Subcutaneous abdominal adipose tissue (tissue), 5 donors: ENCODE measurements at regions not wholly inside any gene's neighbourhood (a gene's known extent, or its start where the extent isn't known, plus 50 kb on each side); places are given as distances from the start of the nearest gene placed in this dataset.

Source experiments
- H3K27ac ChIP-seq: one replicate; pipeline ENCODE4 v1.7.0; 2013; ENCODE audit warnings: low read depth, mild to moderate bottlenecking, inconsistent platforms, low read length, moderate library complexity
- H3K27me3 ChIP-seq, 5 donors: one replicate each; pipeline ENCODE4 v1.7.0; 2013; ENCODE audit warnings: low read length in 5 of 5, inconsistent platforms in 1 of 5; ENCODE audit not compliant: control insufficient read depth in 5 of 5, insufficient read depth in 4 of 5
- H3K36me3 ChIP-seq, 5 donors: one replicate each; pipeline ENCODE4 v1.7.0; 2013; ENCODE audit warnings: low read length in 5 of 5; ENCODE audit not compliant: control insufficient read depth in 5 of 5, insufficient read depth in 5 of 5
- H3K4me1 ChIP-seq, 5 donors: one replicate each; pipeline ENCODE4 v1.7.0; 2013; ENCODE audit warnings: low read length in 5 of 5, mild to moderate bottlenecking in 3 of 5, moderate library complexity in 1 of 5; ENCODE audit not compliant: control insufficient read depth in 5 of 5, insufficient read depth in 5 of 5
- H3K4me3 ChIP-seq, 5 donors: one replicate each; pipeline ENCODE4 v1.7.0; 2013; ENCODE audit warnings: low read length in 5 of 5, low read depth in 1 of 5
- H3K9ac ChIP-seq, 5 donors: one replicate each; pipeline ENCODE4 v1.7.0; 2013; ENCODE audit warnings: low read length in 5 of 5, mild to moderate bottlenecking in 4 of 5, moderate library complexity in 3 of 5
- H3K9me3 ChIP-seq, 5 donors: one replicate each; pipeline ENCODE4 v1.7.0; 2013; ENCODE audit warnings: low read length in 5 of 5; ENCODE audit not compliant: control insufficient read depth in 5 of 5
- donor health status: healthy.
- donor health status: healthy.
- donor health status: healthy.
- donor health status: healthy.
- donor health status: healthy.

- Histone ChIP-seq H3K9ac (no peak overlapping the region), H3K36me3 (no peaks in the 10 kb centered on the region), H3K4me3 (no peak overlapping the region), H3K27ac (no peak overlapping the region), H3K27me3 (no peaks in the 10 kb centered on the region), H3K9me3 (peaks cover 0 to 4% (median 0%) of the 10 kb centered on the region in 5 donors), H3K4me1 (no peaks in the 10 kb centered on the region)
Observed at GRCh38 chr11:38160433-38160832, 1562.4 kb upstream of the RAG2 start.

- Histone ChIP-seq H3K27me3 (no peaks in the 10 kb centered on the region), H3K9me3 (peaks cover 0 to 4% (median 0%) of the 10 kb centered on the region in 5 donors), H3K36me3 (no peaks in the 10 kb centered on the region), H3K4me3 (no peak overlapping the region), H3K4me1 (no peaks in the 10 kb centered on the region), H3K27ac (no peak overlapping the region), H3K9ac (no peak overlapping the region)
Observed at GRCh38 chr11:38159038-38159437, 1561.0 kb upstream of the RAG2 start.

- no peak overlapping the region for H3K4me3 ChIP-seq
- no peaks in the 10 kb centered on the region for H3K4me1 ChIP-seq
- H3K9ac ChIP-seq, result no peak overlapping the region
- H3K27me3 ChIP-seq, result no peaks in the 10 kb centered on the region
- H3K9me3 ChIP-seq, result no peaks in the 10 kb centered on the region
- H3K27ac ChIP-seq, result no peak overlapping the region
- H3K36me3 ChIP-seq, result no peaks in the 10 kb centered on the region
Observed at GRCh38 chr11:38156495-38157146, 1558.6 kb upstream of the RAG2 start.

DNA sequence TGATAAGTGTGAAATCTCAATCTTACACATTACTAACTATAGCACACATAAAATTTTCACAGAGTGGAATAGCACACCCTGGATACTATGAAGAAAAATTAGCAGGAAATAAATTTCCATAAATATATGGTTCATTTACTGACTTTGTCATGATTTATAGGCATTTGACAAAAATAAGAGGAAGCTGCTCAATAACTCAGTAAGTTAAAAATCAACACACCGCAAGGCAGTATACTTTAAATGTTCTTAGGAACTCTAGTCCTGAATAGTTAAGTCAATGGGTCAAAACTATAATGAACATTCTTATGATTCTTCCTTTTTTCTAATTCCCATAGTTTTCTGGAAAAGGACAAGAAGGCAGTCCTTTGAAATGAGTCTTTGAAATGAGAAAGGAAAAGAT lies 1557.8 kb upstream of the RAG2 start:
- Histone ChIP-seq H3K36me3 (no peaks in the 10 kb centered on the region), H3K4me1 (no peaks in the 10 kb centered on the region), H3K4me3 (no peak overlapping the region), H3K9ac (no peak overlapping the region), H3K9me3 (no peaks in the 10 kb centered on the region), H3K27ac (no peak overlapping the region), H3K27me3 (no peaks in the 10 kb centered on the region)

DNA sequence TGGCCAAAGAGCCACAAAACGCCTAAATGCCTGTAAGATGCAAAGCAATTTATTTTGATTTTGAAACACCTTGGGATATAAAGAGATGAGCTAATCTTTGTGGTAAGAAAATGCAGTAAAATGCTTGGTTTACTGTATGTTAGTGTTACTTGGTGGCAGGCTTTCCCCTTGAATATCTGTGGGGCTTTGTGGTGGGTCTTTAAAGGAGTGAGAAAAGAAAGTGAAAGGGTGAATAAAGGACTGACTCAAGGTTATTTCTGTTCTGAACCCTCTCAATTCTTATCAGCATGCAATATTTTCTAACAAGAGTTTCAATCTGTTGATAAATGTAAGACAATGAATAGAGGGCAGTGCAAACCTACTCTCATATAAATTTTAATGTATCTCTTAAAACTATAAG lies 1555.9 kb upstream of the RAG2 start:
- H3K27ac ChIP-seq, result no peak overlapping the region
- peaks cover 0 to 4% (median 0%) of the 10 kb centered on the region in 5 donors for H3K9me3 ChIP-seq
- no peaks in the 10 kb centered on the region for H3K4me1 ChIP-seq
- H3K36me3 ChIP-seq, result no peaks in the 10 kb centered on the region
- H3K9ac ChIP-seq, result no peak overlapping the region
- no peak overlapping the region for H3K4me3 ChIP-seq
- no peaks in the 10 kb centered on the region for H3K27me3 ChIP-seq

DNA sequence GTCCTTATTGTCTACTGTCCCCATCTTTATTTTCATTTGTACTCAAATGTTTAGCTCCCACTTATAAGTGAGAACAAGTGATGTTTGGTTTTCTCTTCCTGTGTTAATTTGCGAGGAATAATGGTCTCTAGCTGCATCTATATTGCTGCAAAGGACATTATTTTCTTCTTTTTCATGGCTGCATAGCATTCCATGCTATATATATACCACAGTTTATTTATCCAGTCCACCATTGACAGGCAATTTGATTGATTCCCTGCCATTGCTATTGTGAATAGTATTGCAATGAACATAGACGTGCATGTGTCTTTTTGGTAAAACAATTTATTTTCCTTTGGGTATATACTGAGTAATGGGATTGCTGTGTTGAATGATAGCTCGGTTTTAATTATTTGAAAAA lies 1545.8 kb upstream of the RAG2 start:
- H3K4me3 ChIP-seq, result no peak overlapping the region
- no peaks in the 10 kb centered on the region for H3K27me3 ChIP-seq
- H3K4me1 ChIP-seq, result no peaks in the 10 kb centered on the region
- no peaks in the 10 kb centered on the region for H3K36me3 ChIP-seq
- no peak overlapping the region for H3K9ac ChIP-seq
- H3K9me3 ChIP-seq, result peaks cover 0 to 11% (median 4%) of the 10 kb centered on the region in 5 donors
- H3K27ac ChIP-seq, result no peak overlapping the region

DNA sequence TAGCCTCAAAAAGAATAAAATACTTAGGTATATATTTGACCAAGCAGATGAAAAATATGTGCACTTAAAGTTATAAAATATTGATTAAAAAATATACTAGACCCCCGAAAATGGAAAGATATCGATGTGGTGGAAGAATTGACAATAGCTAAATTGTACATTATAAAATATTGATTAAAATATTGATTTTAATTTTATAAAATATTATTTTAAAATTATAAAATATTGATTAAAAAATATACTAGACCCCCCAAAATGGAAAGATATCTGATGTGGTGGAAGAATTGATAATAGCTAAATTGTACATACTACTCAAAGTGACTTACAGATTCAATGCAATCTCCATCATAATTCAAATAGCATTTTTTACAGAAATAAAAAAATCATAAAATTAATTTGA lies 1540.9 kb upstream of the RAG2 start:
- Histone ChIP-seq H3K27ac (no peak overlapping the region), H3K27me3 (no peaks in the 10 kb centered on the region), H3K9ac (no peak overlapping the region)

DNA sequence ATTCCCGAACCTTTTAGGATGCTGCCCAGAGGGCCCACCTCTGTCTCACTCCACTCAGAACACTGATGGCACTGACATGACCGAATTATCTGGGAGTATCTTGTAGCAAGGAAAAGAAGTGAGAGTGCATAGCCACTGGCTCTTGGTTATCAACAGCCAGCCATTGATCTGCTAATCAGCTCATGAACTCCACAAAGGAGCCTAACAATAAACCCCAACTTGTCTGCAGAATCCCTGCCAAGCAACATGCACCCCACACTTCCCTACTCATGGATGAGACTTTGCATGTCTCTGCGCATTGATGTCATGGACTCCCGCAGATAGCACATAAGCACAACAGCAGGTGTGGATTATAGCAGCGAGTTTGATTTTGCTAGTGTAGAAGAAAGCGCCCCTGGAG lies 1538.9 kb upstream of the RAG2 start:
- Histone ChIP-seq H3K4me3 (no peak overlapping the region), H3K36me3 (no peaks in the 10 kb centered on the region), H3K4me1 (no peaks in the 10 kb centered on the region), H3K9ac (no peak overlapping the region), H3K27me3 (no peaks in the 10 kb centered on the region), H3K9me3 (peaks cover 0 to 13% (median 6%) of the 10 kb centered on the region in 5 donors), H3K27ac (no peak overlapping the region)

More for the DNA sequence above, 1540.9 kb upstream of the RAG2 start:
- Histone ChIP-seq H3K4me3 (no peak overlapping the region), H3K4me1 (no peaks in the 10 kb centered on the region), H3K36me3 (no peaks in the 10 kb centered on the region), H3K9me3 (peaks cover 0 to 16% (median 9%) of the 10 kb centered on the region in 5 donors)

- Histone ChIP-seq H3K36me3 (no peaks in the 10 kb centered on the region), H3K27ac (no peak overlapping the region), H3K4me1 (no peaks in the 10 kb centered on the region)
Observed at GRCh38 chr11:38131535-38131934, 1533.5 kb upstream of the RAG2 start.

DNA sequence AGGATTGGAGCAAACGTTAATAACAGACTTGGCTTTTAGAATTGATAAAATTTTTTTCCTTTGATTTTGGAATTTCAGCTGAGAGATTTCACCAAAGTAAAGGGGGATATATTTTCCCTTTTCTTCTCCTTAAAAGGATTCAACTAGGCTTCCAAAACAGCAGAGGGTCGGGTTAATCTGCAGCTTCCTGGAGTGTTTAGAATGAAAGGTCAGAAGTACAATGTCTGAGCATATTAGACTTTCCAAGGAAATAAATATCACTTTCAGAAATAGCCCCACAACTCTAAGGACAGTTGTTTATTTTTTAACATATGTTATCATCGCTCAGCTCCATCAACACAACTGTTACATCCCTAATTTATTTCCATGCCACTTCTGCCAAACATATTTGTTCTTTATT lies 1532.9 kb upstream of the RAG2 start:
- no peak overlapping the region for H3K9ac ChIP-seq
- H3K4me1 ChIP-seq, result no peaks in the 10 kb centered on the region
- H3K27ac ChIP-seq, result no peak overlapping the region
- no peak overlapping the region for H3K4me3 ChIP-seq
- no peaks in the 10 kb centered on the region for H3K9me3 ChIP-seq
- H3K36me3 ChIP-seq, result no peaks in the 10 kb centered on the region
- no peaks in the 10 kb centered on the region for H3K27me3 ChIP-seq

More at GRCh38 chr11:38131535-38131934, 1533.5 kb upstream of the RAG2 start:
- Histone ChIP-seq H3K4me3 (no peak overlapping the region), H3K9ac (no peak overlapping the region), H3K9me3 (peaks cover 0 to 1% (median 0%) of the 10 kb centered on the region in 5 donors), H3K27me3 (no peaks in the 10 kb centered on the region)
